ENCODE measurements at regions not wholly inside any gene's neighbourhood (a gene's known extent, or its start where the extent isn't known, plus 50 kb on each side); places are given as distances from the start of the nearest gene placed in this dataset.

DNA sequence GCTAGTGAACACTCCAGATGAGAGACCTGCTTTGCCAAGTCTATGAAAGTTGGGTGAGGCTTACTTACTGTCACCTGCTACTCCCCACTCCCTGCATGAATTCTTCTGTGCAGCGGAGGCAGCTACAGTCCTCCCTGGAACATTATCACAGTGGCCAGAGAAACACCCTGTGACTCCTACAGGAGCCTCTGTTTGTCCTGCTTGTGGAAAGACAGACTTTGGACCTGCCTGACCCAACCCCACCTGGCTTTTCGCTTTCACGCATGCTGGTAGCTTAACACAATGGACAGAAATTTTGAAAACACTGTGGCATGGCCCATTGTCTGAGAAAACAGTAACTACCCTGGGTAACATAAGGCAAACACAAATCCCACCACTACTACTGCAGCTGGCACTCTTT, 1565.5 kb upstream of the CADM2 start:
- Histone ChIP-seq H3K27ac (no peak overlapping the region), H3K4me3 (ENCODE audit: low read depth, low read length) (no peak overlapping the region), H3K36me3 (replicated peaks) (no peaks in the 10 kb centered on the region), H3K27me3 (replicated peaks) (no peaks in the 10 kb centered on the region)
- TF ChIP-seq CTCF (IDR thresholded peaks at IDR 0.05; ENCODE audit: low read depth, low read length, missing control alignments): no peak
- DNase-seq: no peak
- in situ Hi-C loops (cut with HindIII; ENCODE audit: low pct_ligation_motif_present, low sequenced_read_pairs): no loop called here

DNA sequence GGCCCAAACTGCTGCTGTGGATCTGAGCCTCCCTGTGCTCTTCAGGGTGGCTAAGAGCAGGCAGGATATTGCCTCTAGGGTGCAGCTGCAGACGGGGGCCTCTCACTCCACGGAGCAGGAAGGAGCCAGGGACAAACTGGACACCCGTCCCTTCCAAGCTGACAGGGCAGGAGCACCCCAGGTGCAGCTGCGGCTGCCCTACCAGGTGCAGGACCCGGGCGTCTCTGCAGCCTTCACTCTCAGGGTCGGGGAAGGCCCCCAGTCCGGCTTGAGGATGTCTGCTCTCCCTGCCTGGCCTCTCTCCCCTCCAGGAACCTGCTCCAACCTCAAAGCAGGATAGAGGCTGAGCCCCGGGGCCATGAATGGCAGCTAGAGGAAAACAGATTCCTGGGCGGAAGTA, 1554.9 kb upstream of the CADM2 start:
- in situ Hi-C loops (cut with HindIII; ENCODE audit: low pct_ligation_motif_present, low sequenced_read_pairs): no loop called here
- H3K36me3 ChIP-seq (replicated peaks): no peaks in the 10 kb centered on the region
- TF ChIP-seq CTCF (IDR thresholded peaks at IDR 0.05; ENCODE audit: low read depth, low read length, missing control alignments): no peak
- H3K27me3 ChIP-seq (replicated peaks): no peaks in the 10 kb centered on the region
- no peak for DNase-seq
- H3K4me3 ChIP-seq (ENCODE audit: low read depth, low read length): no peak overlapping the region
- H3K27ac ChIP-seq: no peak overlapping the region

GRCh38 chr3:83426300-83426699, 1532.5 kb upstream of the CADM2 start:
- Histone ChIP-seq H3K27ac (no peak overlapping the region), H3K4me3 (ENCODE audit: low read depth, low read length) (no peak overlapping the region), H3K27me3 (replicated peaks) (no peaks in the 10 kb centered on the region), H3K36me3 (replicated peaks) (no peaks in the 10 kb centered on the region)
- no peak for DNase-seq
- TF ChIP-seq CTCF (IDR thresholded peaks at IDR 0.05; ENCODE audit: low read depth, low read length, missing control alignments): no peak
- in situ Hi-C loops (cut with HindIII; ENCODE audit: low pct_ligation_motif_present, low sequenced_read_pairs): no loop called here

- in situ Hi-C loops (cut with HindIII; ENCODE audit: low pct_ligation_motif_present, low sequenced_read_pairs): no loop called here
- Histone ChIP-seq H3K36me3 (replicated peaks) (no peaks in the 10 kb centered on the region), H3K27me3 (replicated peaks) (no peaks in the 10 kb centered on the region), H3K27ac (no peak overlapping the region), H3K4me3 (ENCODE audit: low read depth, low read length) (no peak overlapping the region)
- DNase-seq: no peak
- no peak for TF ChIP-seq CTCF (IDR thresholded peaks at IDR 0.05; ENCODE audit: low read depth, low read length, missing control alignments)
These were observed 1523.8 kb upstream of the CADM2 start for GRCh38 chr3:83434880-83435587.

- no peak for TF ChIP-seq CTCF (IDR thresholded peaks at IDR 0.05; ENCODE audit: low read depth, low read length, missing control alignments)
- in situ Hi-C loops (cut with HindIII; ENCODE audit: low pct_ligation_motif_present, low sequenced_read_pairs): no loop called here
- DNase-seq: peak; percentile 0
These were observed 1520.6 kb upstream of the CADM2 start for GRCh38 chr3:83438188-83438587.

DNA sequence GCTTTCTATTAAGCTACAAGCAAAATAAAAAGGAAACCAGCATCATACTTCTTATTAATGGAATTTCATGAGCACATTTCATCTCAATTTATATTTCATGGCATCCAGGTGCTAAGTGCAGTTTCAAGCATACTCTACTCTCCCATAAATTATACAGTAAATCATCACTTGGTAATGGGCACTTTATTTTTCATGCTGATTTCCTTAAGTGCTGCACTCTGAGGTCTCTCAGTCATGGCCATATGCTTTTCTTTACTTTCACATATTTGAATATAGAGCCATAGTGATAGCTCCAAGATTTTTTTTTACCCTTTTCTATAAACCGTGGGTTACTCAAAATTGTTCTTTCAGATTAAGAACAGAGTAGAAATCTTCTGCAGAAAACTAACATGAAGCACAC, 1505.7 kb upstream of the CADM2 start:
- DNase-seq: no peak
- H3K4me3 ChIP-seq (ENCODE audit: low read depth, low read length): no peak overlapping the region
- no peaks in the 10 kb centered on the region for H3K27me3 ChIP-seq (replicated peaks)
- in situ Hi-C loops (cut with HindIII; ENCODE audit: low pct_ligation_motif_present, low sequenced_read_pairs): no loop called here
- no peak overlapping the region for H3K27ac ChIP-seq
- no peak for TF ChIP-seq CTCF (IDR thresholded peaks at IDR 0.05; ENCODE audit: low read depth, low read length, missing control alignments)
- H3K36me3 ChIP-seq (replicated peaks): no peaks in the 10 kb centered on the region

More at GRCh38 chr3:83438188-83438587, 1520.6 kb upstream of the CADM2 start:
- Histone ChIP-seq H3K36me3 (replicated peaks) (no peaks in the 10 kb centered on the region), H3K4me3 (ENCODE audit: low read depth, low read length) (no peak overlapping the region), H3K27me3 (replicated peaks) (no peaks in the 10 kb centered on the region), H3K27ac (no peak overlapping the region)

Data from brain microvascular endothelial cell (primary cell).